ENCODE measurements at regions not wholly inside any gene's neighbourhood (a gene's known extent, or its start where the extent isn't known, plus 50 kb on each side); places are given as distances from the start of the nearest gene placed in this dataset.

DNA sequence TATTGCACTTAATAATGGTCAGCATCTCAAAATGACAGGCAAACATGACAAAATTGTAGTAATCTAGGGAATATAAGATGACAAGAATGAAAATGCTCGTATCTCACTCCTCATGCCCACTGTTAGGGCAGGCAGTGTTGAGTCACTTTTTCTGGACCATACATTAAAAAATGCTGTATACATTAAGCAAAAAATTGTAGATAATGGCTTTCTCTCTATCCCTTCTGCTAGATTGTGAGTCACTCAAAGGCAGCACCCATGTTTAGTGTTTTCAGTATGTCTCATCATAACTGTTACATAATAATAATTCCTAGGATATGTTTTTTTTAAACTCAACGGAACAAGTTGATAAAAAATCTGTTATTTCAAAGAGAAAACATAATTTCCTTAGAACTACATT, 199.3 kb downstream of the TENT5A start:
- TF ChIP-seq, protein P1, sequence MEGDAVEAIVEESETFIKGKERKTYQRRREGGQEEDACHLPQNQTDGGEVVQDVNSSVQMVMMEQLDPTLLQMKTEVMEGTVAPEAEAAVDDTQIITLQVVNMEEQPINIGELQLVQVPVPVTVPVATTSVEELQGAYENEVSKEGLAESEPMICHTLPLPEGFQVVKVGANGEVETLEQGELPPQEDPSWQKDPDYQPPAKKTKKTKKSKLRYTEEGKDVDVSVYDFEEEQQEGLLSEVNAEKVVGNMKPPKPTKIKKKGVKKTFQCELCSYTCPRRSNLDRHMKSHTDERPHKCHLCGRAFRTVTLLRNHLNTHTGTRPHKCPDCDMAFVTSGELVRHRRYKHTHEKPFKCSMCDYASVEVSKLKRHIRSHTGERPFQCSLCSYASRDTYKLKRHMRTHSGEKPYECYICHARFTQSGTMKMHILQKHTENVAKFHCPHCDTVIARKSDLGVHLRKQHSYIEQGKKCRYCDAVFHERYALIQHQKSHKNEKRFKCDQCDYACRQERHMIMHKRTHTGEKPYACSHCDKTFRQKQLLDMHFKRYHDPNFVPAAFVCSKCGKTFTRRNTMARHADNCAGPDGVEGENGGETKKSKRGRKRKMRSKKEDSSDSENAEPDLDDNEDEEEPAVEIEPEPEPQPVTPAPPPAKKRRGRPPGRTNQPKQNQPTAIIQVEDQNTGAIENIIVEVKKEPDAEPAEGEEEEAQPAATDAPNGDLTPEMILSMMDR (IDR thresholded peaks at IDR 0.05 in 4 of 5, conservative IDR thresholded peaks at IDR 0.05 in 1 of 5), result no peak
- no peak for TF ChIP-seq POLR2A (IDR thresholded peaks at IDR 0.05)

Data from gastrocnemius medialis (tissue), 4 donors.